GM12878 (cell line): ENCODE measurements at regions not wholly inside any gene's neighbourhood (a gene's known extent, or its start where the extent isn't known, plus 50 kb on each side); places are given as distances from the start of the nearest gene placed in this dataset.

ENCODE experiments used
- CHD4 ChIP-seq: fragments of 200-600 bp; sonication (generic); IDR thresholded peaks from 2 replicates; pipeline ENCODE4 v1.6.1; 2016; ENCODE audit warnings: mild to moderate bottlenecking
- EZH2 ChIP-seq: IDR thresholded peaks from 2 replicates; pipeline ENCODE4 v1.6.1; 2012; ENCODE audit warnings: low read depth, mild to moderate bottlenecking, control low read depth, inconsistent platforms, low read length, borderline replicate concordance; ENCODE audit not compliant: control insufficient read depth
- FOXM1 ChIP-seq: IDR thresholded peaks from 2 replicates; pipeline ENCODE4 v1.6.1; 2012; ENCODE audit warnings: low read depth, mild to moderate bottlenecking, inconsistent platforms, low read length, moderate library complexity
- NR2C2 ChIP-seq: IDR thresholded peaks from 2 replicates; pipeline ENCODE4 v1.6.1; 2011; ENCODE audit warnings: borderline replicate concordance, low read depth; ENCODE audit not compliant: control insufficient read depth, insufficient read length
- POLR2AphosphoS5 ChIP-seq: IDR thresholded peaks from 2 replicates; pipeline ENCODE4 v1.6.1; 2011; ENCODE audit warnings: mild to moderate bottlenecking, low read length, inconsistent platforms
- RELA ChIP-seq: fragments of 450-650 bp; IDR thresholded peaks from 2 replicates; pipeline ENCODE4 v1.8.0; 2014; ENCODE audit warnings: borderline replicate concordance; ENCODE audit not compliant: partially characterized antibody
- REST ChIP-seq: IDR thresholded peaks from 2 replicates; pipeline ENCODE4 v1.6.1; 2012; ENCODE audit warnings: mild to moderate bottlenecking, low read depth, low read length
- USF2 ChIP-seq: IDR thresholded peaks from 2 replicates; pipeline ENCODE4 v1.6.1; 2011; ENCODE audit warnings: low read depth, low read length, improper control_type of control experiment, borderline replicate concordance
- TF ChIP-seq, protein P1 (sequence below), 3 experiments: IDR thresholded peaks in 2 of 3; conservative IDR thresholded peaks in 1 of 3; 2 replicates each; pipeline ENCODE4 v1.5.1; 2011; ENCODE audit warnings: low read depth in 3 of 3, low read length in 3 of 3, mild to moderate bottlenecking in 3 of 3, control low read depth in 2 of 3, moderate library complexity in 2 of 3, inconsistent platforms in 1 of 3, mixed read lengths in 1 of 3; ENCODE audit not compliant: control insufficient read depth in 2 of 3, insufficient read depth in 1 of 3; ENCODE audit errors: extremely low read depth in 1 of 3

- TF ChIP-seq CHD4 (no peak), USF2 (no peak), REST (no peak), POLR2AphosphoS5 (no peak), EZH2 (no peak), FOXM1 (no peak), NR2C2 (no peak), RELA (no peak)
- TF ChIP-seq, protein P1, sequence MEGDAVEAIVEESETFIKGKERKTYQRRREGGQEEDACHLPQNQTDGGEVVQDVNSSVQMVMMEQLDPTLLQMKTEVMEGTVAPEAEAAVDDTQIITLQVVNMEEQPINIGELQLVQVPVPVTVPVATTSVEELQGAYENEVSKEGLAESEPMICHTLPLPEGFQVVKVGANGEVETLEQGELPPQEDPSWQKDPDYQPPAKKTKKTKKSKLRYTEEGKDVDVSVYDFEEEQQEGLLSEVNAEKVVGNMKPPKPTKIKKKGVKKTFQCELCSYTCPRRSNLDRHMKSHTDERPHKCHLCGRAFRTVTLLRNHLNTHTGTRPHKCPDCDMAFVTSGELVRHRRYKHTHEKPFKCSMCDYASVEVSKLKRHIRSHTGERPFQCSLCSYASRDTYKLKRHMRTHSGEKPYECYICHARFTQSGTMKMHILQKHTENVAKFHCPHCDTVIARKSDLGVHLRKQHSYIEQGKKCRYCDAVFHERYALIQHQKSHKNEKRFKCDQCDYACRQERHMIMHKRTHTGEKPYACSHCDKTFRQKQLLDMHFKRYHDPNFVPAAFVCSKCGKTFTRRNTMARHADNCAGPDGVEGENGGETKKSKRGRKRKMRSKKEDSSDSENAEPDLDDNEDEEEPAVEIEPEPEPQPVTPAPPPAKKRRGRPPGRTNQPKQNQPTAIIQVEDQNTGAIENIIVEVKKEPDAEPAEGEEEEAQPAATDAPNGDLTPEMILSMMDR (IDR thresholded peaks at IDR 0.05 in 2 of 3, conservative IDR thresholded peaks at IDR 0.05 in 1 of 3; ENCODE audit: control insufficient read depth in 2 of 3, extremely low read depth in 1 of 3, insufficient read depth in 1 of 3, low read depth in 3 of 3, low read length in 3 of 3) = no peak
Observed at GRCh38 chr2:65681503-65681902, 249.1 kb upstream of the SPRED2 start.
